Activated T-cell treated with anti-CD3 and anti-CD28 coated beads for 4 hours (primary cell): ENCODE measurements at regions not wholly inside any gene's neighbourhood (a gene's known extent, or its start where the extent isn't known, plus 50 kb on each side); places are given as distances from the start of the nearest gene placed in this dataset.
"Not testable (repeated sequence)": the region's sequence is repeated elsewhere in the genome, so short reads cannot be mapped to it uniquely, and the experiment has no call there.

ENCODE experiments used
- DNase-seq: peaks from one replicate; pipeline ENCODE4 v3.0.0-alpha.2; 2020

- no peak for DNase-seq
These were observed 941.3 kb upstream of the SLITRK1 start for GRCh38 chr13:84823528-84823927.

GRCh38 chr13:84821261-84821660 is 939.0 kb upstream of the SLITRK1 start:
- no peak for DNase-seq

DNA sequence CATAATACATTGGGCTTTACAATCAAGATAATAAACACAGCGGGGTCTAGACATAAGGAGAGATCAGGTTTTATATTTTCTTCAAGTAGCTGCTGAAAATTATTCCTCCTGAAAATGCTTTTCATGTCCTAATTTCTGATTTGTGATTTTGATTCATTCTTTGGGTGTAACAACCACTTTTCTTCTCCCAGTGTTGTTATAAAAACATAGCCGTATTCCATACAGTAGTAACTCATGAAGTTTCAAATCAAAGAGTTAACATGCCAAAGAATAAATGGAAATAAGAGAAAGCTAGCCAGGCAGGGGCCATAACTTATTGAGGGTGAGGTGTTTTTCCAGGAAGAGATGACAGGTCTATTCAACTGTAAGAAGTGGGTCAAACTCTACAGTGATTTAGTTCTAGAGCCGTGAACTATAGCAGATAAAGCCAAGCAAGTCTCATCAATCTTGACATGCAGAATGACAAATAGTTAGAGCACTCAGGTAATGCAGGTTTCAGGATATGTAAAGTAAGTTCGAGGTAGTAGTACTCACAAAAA is 934.4 kb upstream of the SLITRK1 start:
- DNase-seq: no peak

DNA sequence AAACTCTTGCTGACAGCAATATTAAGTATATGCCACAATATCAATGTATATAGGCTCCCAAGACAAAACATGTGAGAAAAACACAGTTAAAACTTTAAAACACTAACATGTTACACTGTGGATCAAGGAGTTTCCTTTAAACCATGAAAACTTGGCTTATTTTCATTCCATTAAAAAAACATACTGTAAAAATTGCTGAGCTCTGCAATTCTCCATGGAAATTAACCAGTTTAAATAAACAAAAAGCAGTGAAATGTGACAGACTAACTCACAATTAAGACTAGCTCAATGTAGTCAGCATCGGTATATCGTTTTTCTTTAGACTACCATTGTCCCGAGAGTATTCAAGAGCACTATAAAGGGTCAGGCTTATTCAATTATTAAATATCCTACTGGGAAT is 930.5 kb upstream of the SLITRK1 start:
- no peak for DNase-seq

DNA sequence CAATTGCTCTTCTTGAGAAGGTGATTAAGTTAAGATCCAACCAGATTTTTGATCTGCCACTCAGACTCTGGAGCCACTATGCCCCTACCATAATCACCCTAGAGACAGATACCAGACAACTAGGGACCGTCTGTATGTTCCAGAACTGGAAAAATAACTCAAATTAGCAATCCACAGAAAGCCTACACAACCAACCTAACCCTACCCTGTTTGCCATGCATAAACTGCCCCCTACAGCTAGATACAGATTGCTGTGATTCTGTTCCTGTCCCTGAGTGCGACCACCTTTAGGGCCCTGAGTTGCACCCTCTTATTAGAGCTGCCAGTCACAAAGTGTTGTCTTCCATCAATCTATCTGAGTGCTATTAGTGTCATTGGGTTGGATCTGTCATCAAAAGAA is 929.8 kb upstream of the SLITRK1 start:
- DNase-seq: no peak

DNA sequence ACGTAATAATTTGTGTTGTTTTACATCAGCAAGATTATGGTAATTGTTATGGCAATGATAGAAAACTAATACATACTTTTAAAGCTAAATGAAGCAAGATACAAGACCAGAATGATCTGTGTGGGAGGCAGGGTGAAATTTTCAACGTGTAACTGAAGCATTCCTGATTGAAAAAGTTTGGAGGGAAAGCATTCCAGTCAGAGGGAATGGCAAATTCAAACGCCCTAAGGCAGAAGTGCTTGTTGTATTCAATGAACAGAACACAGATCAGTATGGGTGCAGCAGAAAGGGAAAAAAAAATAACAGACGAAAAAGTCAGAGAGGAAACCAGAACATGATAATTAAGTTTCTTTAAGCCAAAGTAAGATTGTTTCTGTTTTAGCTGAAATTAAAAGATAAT is 928.5 kb upstream of the SLITRK1 start:
- DNase-seq: no peak

DNA sequence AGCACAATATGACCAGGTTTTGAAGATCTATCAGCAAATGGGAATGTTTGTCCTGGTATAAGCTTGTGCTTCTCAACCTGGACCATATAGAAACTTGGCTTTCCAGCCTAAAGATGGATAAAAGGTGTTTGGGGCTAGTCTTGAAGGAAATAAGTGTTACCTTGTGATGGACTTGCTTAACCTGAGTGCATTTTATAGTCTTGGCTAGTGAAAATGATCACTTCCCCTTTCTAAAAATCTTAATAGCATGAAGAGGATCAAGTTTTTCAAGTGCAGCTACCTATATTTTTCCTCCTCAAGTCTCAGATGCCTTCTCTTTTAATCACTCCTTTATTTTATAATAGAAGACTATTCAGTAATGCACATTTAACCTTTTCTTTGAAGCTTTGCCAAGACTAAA is 919.8 kb upstream of the SLITRK1 start:
- no peak for DNase-seq

GRCh38 chr13:84784443-84785153 is 902.3 kb upstream of the SLITRK1 start:
- DNase-seq: no peak

DNA sequence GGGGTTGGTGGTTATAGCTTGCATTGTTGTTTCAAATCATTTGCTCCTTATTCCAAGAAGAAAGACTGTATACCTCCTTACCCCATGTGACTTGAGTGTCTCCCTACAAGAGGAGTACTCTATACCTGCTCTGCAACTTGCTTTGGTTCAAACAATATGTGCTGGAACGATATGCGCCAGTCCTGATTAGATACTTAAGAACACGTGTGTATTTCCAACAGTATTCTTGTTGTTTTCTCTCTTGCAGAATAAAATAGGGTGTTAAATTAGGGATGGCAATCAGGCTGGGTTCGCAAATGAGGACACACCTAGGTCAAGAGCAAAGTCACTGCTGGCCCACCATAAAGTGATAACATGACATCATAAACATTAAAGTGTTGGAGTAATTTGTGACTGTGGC is 895.0 kb upstream of the SLITRK1 start:
- DNase-seq: no peak

- DNase-seq: no peak
These were observed 894.3 kb upstream of the SLITRK1 start for GRCh38 chr13:84776593-84776992.

GRCh38 chr13:84775920-84776319 is 893.6 kb upstream of the SLITRK1 start:
- not testable (repeated sequence) for DNase-seq

GRCh38 chr13:84774111-84774510 is 891.8 kb upstream of the SLITRK1 start:
- no peak for DNase-seq

- DNase-seq: no peak
These were observed 878.7 kb upstream of the SLITRK1 start for GRCh38 chr13:84760956-84761355.

- DNase-seq: no peak
These were observed 866.9 kb upstream of the SLITRK1 start for GRCh38 chr13:84749126-84749525.

GRCh38 chr13:84745051-84745551 is 862.8 kb upstream of the SLITRK1 start:
- no peak for DNase-seq

GRCh38 chr13:84744203-84744602 is 861.9 kb upstream of the SLITRK1 start:
- DNase-seq: no peak

GRCh38 chr13:84741253-84741652 is 859.0 kb upstream of the SLITRK1 start:
- DNase-seq: no peak

GRCh38 chr13:84739021-84739420 is 856.7 kb upstream of the SLITRK1 start:
- no peak for DNase-seq

DNA sequence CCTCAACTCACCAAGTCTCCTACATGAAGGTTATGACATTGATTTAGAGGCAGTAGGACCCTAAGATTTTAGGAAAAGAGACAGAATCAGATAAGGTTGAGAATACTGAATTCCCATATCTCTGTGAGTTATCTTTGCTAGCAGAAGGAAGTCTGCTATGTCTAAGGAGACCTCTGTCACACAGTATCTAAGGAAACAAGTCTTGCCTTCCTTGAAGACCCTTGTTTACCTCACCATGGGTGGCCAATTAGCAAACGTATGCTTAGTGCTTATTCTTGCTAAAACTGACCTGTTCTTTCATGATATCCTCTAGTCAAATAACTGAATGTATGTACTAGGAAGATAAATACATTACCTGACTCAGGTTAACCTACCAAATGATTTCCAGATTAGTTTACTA is 855.4 kb upstream of the SLITRK1 start:
- no peak for DNase-seq

- no peak for DNase-seq
These were observed 848.1 kb upstream of the SLITRK1 start for GRCh38 chr13:84730376-84730775.

- DNase-seq: no peak
These were observed 823.9 kb upstream of the SLITRK1 start for GRCh38 chr13:84705982-84706710.

DNA sequence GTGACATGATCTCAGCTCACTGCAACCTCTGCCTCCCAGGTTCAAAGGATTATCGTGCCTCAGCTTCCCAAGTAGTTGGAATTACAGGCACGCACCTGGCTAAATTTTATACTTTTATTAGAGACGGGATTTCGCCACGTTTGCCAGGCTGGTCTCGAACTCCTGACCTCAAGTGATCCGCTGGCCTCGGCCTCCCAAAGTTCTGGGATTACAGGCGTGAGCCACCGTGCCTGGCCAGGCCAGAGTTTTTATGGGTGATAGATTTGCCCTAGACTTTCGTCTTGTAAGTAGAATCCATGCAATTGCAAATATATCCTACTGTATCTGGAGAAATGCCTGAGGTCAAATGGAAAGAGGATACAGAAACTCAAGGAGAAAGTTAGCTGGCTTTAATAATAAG is 819.9 kb upstream of the SLITRK1 start:
- no peak for DNase-seq

- not testable (repeated sequence) for DNase-seq
These were observed 815.3 kb upstream of the SLITRK1 start for GRCh38 chr13:84697591-84697990.

GRCh38 chr13:84686973-84687372 is 804.7 kb upstream of the SLITRK1 start:
- DNase-seq: no peak
